Aorta (tissue), 5 donors: ENCODE measurements at regions not wholly inside any gene's neighbourhood (a gene's known extent, or its start where the extent isn't known, plus 50 kb on each side); places are given as distances from the start of the nearest gene placed in this dataset.
A peak's percentile ranks its signal among the peaks of the same experiment; 100 is the strongest.
"Not testable (repeated sequence)": the region's sequence is repeated elsewhere in the genome, so short reads cannot be mapped to it uniquely, and the experiment has no call there.

Experiments used
- ATAC-seq: fragments of 200-7000 bp; cut with Tn5 transposase; one replicate; pipeline ENCODE4 v1.9.1; 2022; ENCODE audit warnings: moderate library complexity; ENCODE audit not compliant: low FRiP score
- DNase-seq, 2 donors: peaks; one replicate each; pipeline ENCODE4 v3.0.0-alpha.2; 2020
- H3K27ac ChIP-seq, 2 donors: one replicate each; pipeline ENCODE4 v1.5.1; 2013; ENCODE audit warnings: low read length in 2 of 2, mild to moderate bottlenecking in 2 of 2, moderate library complexity in 2 of 2, control low read depth in 1 of 2, inconsistent platforms in 1 of 2, low read depth in 1 of 2
- H3K27me3 ChIP-seq, 2 donors: one replicate each; pipeline ENCODE4 v1.6.1; 2013; ENCODE audit warnings: control low read depth in 1 of 2, low read length in 1 of 2, mild to moderate bottlenecking in 1 of 2, moderate library complexity in 1 of 2; ENCODE audit not compliant: insufficient read depth in 2 of 2, control insufficient read depth in 1 of 2
- H3K36me3 ChIP-seq, 2 donors: one replicate each; pipeline ENCODE4 v1.6.1; 2013; ENCODE audit warnings: control low read depth in 1 of 2, low read length in 1 of 2, mild to moderate bottlenecking in 1 of 2; ENCODE audit not compliant: insufficient read depth in 2 of 2, control insufficient read depth in 1 of 2
- H3K4me1 ChIP-seq, 2 donors: one replicate each; pipeline ENCODE4 v1.6.1; 2013; ENCODE audit warnings: low read length in 2 of 2, control low read depth in 1 of 2, mild to moderate bottlenecking in 1 of 2, moderate library complexity in 1 of 2; ENCODE audit not compliant: insufficient read depth in 2 of 2, control insufficient read depth in 1 of 2
- H3K4me3 ChIP-seq, 2 donors: one replicate each; pipeline ENCODE4 v1.5.1; 2013; ENCODE audit warnings: low read length in 2 of 2, control low read depth in 1 of 2, mild to moderate bottlenecking in 1 of 2
- H3K9me3 ChIP-seq: one replicate; pipeline ENCODE4 v1.6.1; 2013; ENCODE audit warnings: mild to moderate bottlenecking, low read length; ENCODE audit not compliant: control insufficient read depth
- WGBS, 2 donors: extraction: QIAGEN DNeasy Blood & Tissue Kit; methylation state at CpG; one replicate each; pipeline ENCODE4 v1.1.7; 2013; 5-methylcytosine and 5-hydroxymethylcytosine counted together
- intact Hi-C, 2 donors: fragments of 100-400 bp; cut with DNase I; formaldehyde crosslinking; loops; one replicate each; pipeline versions ENCODE4 v1.14.2 to v1.15.0; 2022
- donor health status: healthy with polysubstance abuse.
- donor health status: Bipolar disorder and iron deficiency.
- donor health status: DM: no; HTN: no; CAD: no.
- donor health status: DM: no; HTN: no; CAD: no.
- donor health status: DM: yes; HTN: yes; CAD: no.

DNA sequence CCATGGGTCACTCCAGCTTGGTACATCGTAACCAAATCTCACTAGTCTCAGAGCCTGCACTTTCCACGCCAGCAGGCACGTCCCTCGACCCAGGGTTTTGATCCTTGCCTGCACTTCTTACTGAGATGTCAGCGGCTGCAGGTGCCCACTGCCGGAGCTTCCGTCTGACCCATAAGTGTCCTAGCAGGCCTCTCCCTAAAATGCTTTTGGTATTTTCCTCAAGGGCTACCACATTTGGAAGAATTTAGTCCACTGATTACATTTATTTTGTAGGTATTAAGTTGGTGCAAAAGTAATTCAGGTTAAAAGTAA, 175.0 kb upstream of the FBXO11 start:
- no peak for ATAC-seq
- no peak overlapping the region for H3K27ac ChIP-seq
- H3K9me3 ChIP-seq, result no peaks in the 10 kb centered on the region
- H3K36me3 ChIP-seq, result no peaks in the 10 kb centered on the region
- no peak for DNase-seq
- no peaks in the 10 kb centered on the region for H3K4me1 ChIP-seq
- no peak overlapping the region for H3K4me3 ChIP-seq
- 86 to 92% methylated on average over 7 of the region's 7 CpGs for WGBS, 2 donors
- no peaks in the 10 kb centered on the region for H3K27me3 ChIP-seq
- intact Hi-C loops, result no loop called here

DNA sequence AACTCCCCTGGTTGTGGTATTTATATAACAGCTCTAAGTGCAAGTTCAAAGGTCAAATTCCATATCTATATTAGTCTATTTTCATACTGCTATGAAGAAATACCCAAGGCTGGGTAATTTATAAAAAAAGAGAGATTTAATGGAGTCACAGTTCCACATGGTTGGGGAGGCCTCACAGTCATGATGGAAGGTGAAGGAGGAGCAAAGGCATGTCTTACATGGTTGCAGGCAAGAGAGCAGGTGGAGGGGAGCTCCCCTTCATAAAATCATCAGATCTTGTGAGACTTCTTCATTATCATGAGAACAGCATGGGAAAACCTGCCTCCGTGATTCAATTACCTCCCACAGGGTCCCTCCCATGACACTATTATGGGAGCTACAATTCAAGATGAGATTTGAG, 179.6 kb upstream of the FBXO11 start:
- 82 to 92% methylated on average over 1 of the region's 1 CpG for WGBS, 2 donors
- DNase-seq, result no peak

DNA sequence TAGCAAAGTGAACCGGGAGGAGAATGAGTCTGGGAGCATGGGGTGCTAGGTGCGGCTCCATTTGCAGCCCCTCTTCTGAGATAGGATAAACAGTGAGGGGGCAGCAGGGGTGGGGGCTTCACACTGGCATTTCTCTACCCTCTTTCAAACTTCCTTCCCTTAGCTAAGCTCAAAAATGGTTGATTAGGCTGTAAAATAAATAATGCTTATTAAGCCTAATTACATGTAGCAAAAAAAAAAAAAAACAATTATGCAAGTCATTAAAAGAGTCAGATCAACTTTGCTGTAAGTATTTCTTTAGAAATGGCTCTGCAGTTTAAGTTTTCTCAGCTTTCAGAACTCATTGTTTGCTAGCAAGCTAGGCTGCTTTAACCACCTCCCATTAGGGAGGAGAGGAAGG, 182.7 kb upstream of the FBXO11 start:
- ATAC-seq (no peak), DNase-seq (no peak)
- 73 to 85% methylated on average over 2 of the region's 2 CpGs for WGBS, 2 donors
- no peaks in the 10 kb centered on the region for H3K4me1 ChIP-seq
- no peak overlapping the region for H3K4me3 ChIP-seq
- H3K27me3 ChIP-seq, result no peaks in the 10 kb centered on the region
- intact Hi-C loops, result no loop called here
- H3K27ac ChIP-seq, result no peak overlapping the region
- H3K9me3 ChIP-seq, result peaks cover 2% of the 10 kb centered on the region
- no peaks in the 10 kb centered on the region for H3K36me3 ChIP-seq

More for the DNA sequence above, 179.6 kb upstream of the FBXO11 start:
- intact Hi-C loops, result no loop called here
- Histone ChIP-seq H3K27me3 (no peaks in the 10 kb centered on the region), H3K9me3 (peaks cover under 1% of the 10 kb centered on the region), H3K27ac (no peak overlapping the region), H3K36me3 (no peaks in the 10 kb centered on the region), H3K4me3 (no peak overlapping the region), H3K4me1 (no peaks in the 10 kb centered on the region)
- ATAC-seq, result no peak

DNA sequence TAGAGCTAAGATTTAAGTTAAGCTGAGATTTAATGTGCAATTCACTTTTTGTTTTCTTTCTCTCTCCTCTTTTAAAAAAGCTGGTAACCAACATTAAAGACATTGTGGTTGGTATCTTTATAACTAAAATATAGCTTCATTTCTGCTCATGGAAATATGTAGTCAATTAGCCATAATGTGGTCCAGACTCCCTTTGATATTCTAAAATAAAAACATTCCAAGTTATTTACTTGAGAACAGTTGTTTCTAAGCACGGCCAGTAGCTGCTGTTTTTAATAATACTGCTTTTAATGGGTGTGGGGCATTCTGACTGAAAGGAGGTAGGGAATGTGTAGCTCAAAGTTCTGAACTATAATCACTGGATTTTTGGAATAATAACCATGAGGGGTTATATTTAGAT, 183.3 kb upstream of the FBXO11 start:
- DNase-seq, result no peak
- no peak for ATAC-seq
- H3K4me1 ChIP-seq, result no peaks in the 10 kb centered on the region
- H3K4me3 ChIP-seq, result no peak overlapping the region
- no peaks in the 10 kb centered on the region for H3K27me3 ChIP-seq
- intact Hi-C loops, result no loop called here
- WGBS, 2 donors, result 29% methylated on average over 1 of the region's 1 CpG
- peaks cover 2% of the 10 kb centered on the region for H3K9me3 ChIP-seq
- no peak overlapping the region for H3K27ac ChIP-seq
- no peaks in the 10 kb centered on the region for H3K36me3 ChIP-seq

DNA sequence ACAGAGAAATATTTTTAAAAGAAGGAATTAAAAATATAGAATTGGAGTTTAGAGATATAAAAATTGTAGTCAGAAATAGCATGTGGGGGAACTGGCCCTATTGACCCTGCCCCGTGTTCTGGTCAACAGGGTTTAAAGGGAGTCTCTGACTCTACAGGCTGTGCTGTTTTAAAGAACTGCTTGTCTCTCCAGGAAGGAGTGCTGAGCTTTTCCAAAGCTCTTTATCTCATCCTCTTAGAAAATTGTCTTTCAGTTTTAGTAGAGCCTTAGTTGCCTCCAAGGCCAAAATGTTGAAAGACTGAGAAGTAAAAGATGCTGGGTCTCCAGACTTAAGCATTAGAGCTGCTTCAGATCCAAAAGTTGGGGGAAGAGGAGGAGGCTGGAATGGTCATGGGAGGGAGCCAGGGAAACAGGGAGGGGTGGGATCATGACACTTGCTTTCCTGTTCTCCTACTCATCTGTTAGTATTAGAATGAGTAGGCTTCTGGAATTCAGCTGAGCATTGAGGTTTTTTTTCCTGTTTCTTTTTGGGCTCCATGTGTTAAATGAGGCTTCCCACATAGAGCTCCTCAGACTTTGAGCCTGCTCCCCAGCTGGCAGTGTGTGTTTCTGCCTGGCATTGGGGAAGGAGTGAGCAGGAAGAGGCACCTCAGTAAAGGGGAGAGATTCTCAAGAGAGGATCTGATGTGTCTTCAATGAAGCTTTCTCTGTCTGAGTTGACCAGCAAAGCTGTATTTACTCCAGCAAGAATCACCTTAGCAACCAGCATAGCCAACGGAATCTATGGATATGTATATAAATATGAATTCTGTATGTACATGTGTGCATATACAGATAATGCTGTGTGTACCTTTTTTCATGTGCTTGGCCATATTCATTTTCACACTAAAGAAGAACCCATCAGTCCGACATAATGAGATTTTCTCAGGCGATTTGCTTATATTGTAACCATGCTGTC, 186.8 kb upstream of the FBXO11 start:
- intact Hi-C loops, result no loop called here
- no peak for ATAC-seq
- no peak overlapping the region for H3K27ac ChIP-seq

DNA sequence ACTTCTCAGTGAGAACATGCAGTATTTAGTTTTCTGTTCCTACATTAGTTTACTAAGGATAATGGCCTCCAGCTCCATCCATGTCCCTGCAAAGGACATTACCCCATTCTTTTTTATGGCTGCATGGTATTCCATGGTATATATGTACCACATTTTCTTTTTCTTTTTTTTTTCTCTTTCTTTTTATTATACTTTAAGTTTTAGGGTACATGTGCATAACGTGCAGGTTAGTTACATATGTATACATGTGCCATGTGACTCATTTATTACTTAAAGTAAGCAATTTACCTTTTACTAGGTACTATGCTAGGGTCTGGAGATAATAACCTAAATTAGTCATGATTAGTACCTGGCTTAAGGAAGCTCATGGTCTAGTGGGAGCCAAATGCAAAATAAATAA, 190.5 kb upstream of the FBXO11 start:
- H3K4me3 ChIP-seq, ATAC-seq, H3K36me3 ChIP-seq, DNase-seq, H3K4me1 ChIP-seq, H3K27me3 ChIP-seq, H3K9me3 ChIP-seq, intact Hi-C loops, H3K27ac ChIP-seq: not testable (repeated sequence)
- WGBS, 2 donors, result 57 to 82% methylated on average over 1 of the region's 1 CpG

More for the DNA sequence above, 186.8 kb upstream of the FBXO11 start:
- Histone ChIP-seq H3K36me3 (no peaks in the 10 kb centered on the region), H3K4me3 (no peak overlapping the region), H3K9me3 (peaks cover 2% of the 10 kb centered on the region), H3K27me3 (no peaks in the 10 kb centered on the region), H3K4me1 (no peaks in the 10 kb centered on the region)
- DNase-seq, result no peak
- 93% methylated on average over 4 of the region's 4 CpGs for WGBS, 2 donors

DNA sequence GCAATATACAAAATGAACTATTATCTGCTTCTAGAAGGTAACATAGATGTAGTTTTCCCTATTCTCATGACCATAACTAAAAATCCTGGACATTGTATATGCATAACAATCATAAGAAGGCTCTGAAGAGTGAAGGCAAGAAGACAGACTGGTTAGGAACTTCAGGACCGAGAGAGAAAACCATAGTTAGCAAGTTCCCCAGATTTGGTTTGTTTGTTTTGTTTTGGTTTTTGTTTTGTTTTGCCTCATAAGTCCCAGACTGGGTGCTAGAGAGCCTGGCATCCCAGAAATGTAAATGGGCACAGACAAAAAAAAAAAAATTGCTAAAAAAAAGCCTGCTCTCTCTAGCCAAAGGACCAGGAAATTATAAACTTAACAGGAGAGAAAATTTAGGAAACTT, 192.2 kb upstream of the FBXO11 start:
- 43 to 71% methylated on average over 1 of the region's 1 CpG for WGBS, 2 donors
- intact Hi-C loops, result no loop called here
- no peak for ATAC-seq

DNA sequence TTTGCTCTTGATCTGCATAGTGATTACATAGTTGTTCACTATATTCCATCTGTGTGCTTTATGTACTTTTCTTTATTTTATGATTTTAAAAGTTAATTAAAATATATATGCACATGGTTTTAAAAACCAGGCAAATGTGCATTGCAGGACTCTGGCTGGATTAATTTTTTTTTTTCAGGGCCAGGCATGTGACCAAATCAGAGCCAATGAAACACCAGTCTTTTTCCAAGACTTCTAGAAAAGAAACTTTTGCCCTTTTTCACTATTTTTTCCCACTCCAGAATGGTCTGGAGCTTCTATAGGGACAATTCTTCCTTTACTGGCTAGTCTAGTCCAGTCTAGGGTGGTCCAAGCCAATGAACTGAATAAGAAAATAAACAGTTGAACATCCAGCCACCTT, 198.1 kb upstream of the FBXO11 start:
- ATAC-seq (no peak), DNase-seq (no peak)
- intact Hi-C loops, result loop anchor here in 1 of 2 donors (5.0 to 10.0 kb wide), 2 partner anchors 247 to 660 kb away; no protein-coding TSS in a partner anchor
- H3K36me3 ChIP-seq, result no peaks in the 10 kb centered on the region
- H3K27me3 ChIP-seq, result no peaks in the 10 kb centered on the region
- no peaks in the 10 kb centered on the region for H3K9me3 ChIP-seq
- H3K4me1 ChIP-seq, result no peaks in the 10 kb centered on the region
- H3K27ac ChIP-seq, result no peak overlapping the region
- H3K4me3 ChIP-seq, result no peak overlapping the region

More for the DNA sequence above, 192.2 kb upstream of the FBXO11 start:
- Histone ChIP-seq H3K4me3 (no peak overlapping the region), H3K9me3 (peaks cover 2% of the 10 kb centered on the region), H3K27me3 (no peaks in the 10 kb centered on the region), H3K36me3 (no peaks in the 10 kb centered on the region), H3K27ac (no peak overlapping the region), H3K4me1 (no peaks in the 10 kb centered on the region)
- DNase-seq, result no peak

DNA sequence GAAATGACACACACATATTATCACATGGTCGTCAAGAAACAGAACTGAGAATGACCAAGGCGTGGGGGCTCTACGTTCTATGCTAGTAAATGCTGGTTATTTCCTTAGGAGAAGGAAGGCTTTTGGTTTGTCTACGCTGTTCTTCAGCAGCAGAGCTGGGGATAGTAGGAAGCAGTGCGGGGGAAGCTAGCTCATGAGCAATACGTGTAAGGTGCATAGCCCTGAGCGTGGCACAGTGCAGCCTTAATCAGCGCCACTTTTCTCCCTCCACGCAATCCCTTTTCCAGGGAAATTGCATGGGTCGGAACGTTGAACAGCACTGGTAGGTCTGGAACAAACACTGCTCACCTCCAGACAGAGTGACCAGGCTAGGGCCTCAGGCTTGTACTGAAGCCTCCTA, 199.6 kb upstream of the FBXO11 start:
- Histone ChIP-seq H3K27me3 (no peaks in the 10 kb centered on the region), H3K4me1 (no peaks in the 10 kb centered on the region), H3K9me3 (no peaks in the 10 kb centered on the region), H3K27ac (no peak overlapping the region), H3K4me3 (no peak overlapping the region), H3K36me3 (no peaks in the 10 kb centered on the region)
- DNase-seq, result no peak
- WGBS, 2 donors, result 77 to 78% methylated on average over 11 of the region's 11 CpGs
- intact Hi-C loops, result loop anchor here (2.0 to 10.0 kb wide), 7 partner anchors 199 to 664 kb away; partner anchors contain the start of genes FBXO11 (in 2 of the 2) and MSH6 (in 1 of the 2)
- ATAC-seq, result peak; percentile 4
